GM21526 (cell line): ENCODE measurements at regions not wholly inside any gene's neighbourhood (a gene's known extent, or its start where the extent isn't known, plus 50 kb on each side); places are given as distances from the start of the nearest gene placed in this dataset.
"Not testable (repeated sequence)": the region's sequence is repeated elsewhere in the genome, so short reads cannot be mapped to it uniquely, and the experiment has no call there.

ENCODE experiments used
- ATAC-seq: cut with Tn5 transposase; IDR thresholded peaks from one replicate; pipeline ENCODE4 v1.9.1; 2021; ENCODE audit warnings: moderate library complexity; ENCODE audit not compliant: unreplicated experiment, low FRiP score

GRCh38 chr2:147440734-147441133 lies 404.1 kb upstream of the ACVR2A start:
- no peak for ATAC-seq

DNA sequence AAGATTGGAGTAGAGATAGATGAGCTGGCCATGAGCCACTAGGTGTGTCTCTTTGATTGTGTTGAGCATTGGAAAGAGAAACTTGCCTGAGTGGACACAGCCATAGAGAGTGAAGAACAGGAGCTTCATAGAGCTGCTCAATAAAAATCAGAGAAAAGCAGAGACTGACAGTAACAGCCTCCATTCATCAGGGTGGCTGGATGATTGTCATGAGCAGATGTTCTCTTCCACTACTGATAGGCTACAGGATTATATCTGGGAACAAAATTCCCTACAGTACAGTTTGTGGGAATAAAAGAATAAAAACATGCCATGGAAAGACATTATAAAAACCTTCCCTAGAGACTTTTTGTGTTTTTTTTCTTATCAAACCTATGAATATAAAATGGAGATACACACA lies 404.8 kb upstream of the ACVR2A start:
- no peak for ATAC-seq

DNA sequence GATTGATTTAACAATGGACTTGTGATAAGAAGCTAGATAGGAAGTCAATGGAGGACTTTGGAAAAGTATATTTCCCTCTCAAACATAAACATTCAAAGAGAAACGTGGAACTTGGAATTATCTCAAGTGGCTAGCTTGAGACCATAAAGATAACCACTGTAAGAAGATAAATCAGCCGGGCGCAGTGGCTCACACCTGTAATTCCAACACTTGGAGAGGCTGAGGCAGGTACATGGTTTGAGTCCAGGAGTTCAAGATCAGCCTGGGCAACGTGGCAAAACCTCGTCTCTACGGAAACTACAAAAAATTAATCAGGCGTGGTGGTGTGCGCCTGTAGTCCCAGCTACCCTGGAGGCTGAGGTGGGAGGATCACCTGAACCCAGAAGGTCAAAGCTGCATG lies 405.9 kb upstream of the ACVR2A start:
- no peak for ATAC-seq

DNA sequence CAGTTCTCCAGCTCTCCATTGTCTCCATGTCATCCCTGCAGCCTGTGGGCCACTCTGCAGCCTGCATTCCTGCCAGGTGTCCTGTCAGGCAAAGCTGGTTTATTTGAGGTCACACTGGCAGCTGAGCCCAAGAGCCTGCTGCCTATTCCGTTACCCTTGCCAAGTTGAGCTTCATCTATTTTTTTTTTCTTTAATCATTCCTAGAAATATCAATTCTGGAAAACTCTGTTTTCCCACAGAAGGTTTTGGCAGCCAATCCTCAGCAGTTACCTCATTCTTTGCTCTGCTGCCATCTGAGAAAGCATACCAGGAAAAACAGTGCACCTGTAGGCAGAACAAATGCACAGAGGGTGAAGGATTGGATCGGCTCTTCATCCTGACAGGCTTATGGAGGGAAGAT lies 411.0 kb upstream of the ACVR2A start:
- ATAC-seq, result no peak

GRCh38 chr2:147430408-147430807 lies 414.4 kb upstream of the ACVR2A start:
- ATAC-seq, result no peak

DNA sequence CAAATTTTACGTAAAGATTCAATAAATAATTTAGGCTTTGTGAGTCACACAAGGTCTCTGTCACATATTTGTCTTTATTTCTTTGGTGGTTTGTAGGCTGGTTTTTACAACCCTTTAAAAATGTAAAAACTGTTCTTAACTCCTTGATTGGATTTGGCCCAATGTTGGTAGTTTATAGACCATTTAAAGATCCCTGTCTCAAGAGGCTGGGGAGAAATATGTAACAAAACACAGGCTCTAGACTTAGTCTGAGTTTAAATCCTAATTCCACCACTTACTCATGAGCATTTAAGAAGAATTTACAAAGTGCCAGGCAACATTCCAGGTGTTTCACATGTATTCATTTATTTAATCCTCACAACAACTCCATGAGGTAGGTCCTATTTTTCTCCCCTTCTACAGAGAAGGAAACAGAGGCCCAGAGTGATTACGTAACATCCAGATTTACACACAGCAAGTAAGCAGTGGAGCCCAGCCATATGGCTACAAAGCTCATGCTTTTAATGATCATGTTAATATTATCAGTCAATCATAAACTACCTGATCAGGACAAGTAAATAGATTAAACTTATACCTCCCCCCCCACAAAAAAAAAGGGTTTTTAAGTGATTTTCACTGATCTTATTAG lies 416.6 kb upstream of the ACVR2A start:
- ATAC-seq, result no peak

- no peak for ATAC-seq
Observed at GRCh38 chr2:147425437-147426029, 419.3 kb upstream of the ACVR2A start.

GRCh38 chr2:147424766-147425165 lies 420.1 kb upstream of the ACVR2A start:
- no peak for ATAC-seq

DNA sequence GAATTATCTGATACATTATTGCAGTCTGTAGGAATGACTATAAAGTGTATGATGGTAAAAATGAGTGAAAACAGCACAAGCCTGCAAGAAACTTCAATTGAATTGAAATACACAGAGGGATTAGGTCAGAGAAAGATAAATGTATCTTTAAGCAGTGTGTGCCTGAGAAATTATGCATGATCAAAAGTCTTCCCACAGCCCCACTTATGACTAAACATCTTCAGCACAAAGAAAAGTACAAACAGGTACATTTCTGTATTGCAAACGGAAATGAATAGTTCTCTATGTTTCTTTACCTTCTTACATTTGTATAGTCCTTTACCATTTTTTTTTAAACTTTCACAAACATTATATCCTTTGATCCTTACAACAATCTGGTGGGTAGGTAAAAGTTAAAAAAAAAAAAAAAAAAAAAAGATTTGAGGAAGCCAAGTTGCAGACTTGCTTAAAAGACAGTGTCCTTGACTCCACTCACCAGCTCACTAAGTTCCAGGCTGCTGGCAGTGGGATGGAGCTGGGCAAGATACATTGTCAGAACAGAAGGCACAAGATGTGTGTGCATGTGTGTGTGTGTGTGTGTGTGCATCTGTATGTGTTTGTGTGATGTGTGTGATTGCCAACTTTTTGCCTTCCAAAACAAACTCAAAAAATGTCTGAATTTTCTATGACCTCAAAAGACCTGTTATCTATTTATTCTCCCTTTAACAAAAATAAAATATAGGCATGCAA lies 423.7 kb upstream of the ACVR2A start:
- ATAC-seq, result no peak

DNA sequence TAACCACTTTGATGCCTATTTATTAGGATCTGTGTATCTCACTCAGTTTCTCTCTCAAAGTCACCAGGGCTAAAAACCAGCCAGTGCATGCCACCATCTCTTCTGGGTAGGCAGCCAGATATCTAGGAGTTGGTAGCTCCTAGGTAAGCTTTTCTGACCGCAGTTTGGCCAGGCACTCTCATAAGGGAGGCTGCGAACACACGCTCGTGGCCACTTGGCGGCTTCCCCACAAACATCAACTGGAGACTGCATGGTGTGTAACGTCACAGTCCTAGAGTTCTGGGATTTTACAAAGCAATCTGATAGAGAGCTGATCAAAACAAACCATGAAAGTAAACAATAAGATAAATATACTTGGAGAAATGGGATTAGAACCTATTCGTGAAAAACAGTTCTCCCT lies 424.3 kb upstream of the ACVR2A start:
- no peak for ATAC-seq

GRCh38 chr2:147416099-147416498 lies 428.7 kb upstream of the ACVR2A start:
- ATAC-seq, result no peak

DNA sequence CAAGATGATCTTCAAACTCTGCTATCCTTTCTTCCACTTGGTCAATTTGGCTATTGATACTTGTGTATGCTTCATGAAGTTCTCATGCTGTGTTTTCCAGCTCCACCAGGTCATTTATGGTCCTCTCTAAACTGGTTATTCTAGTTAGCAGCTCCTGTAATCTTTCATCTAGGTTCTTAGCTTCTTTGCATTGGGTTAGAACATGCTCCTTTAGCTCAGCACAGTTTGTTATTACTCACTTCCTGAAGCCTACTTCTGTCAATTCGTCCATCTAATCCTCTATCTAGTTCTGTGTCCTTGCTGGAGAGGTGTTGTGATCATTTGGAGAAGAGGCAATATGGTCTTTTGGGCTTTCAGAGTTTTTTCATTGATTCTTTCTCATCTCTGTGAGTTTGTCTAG lies 430.2 kb upstream of the ACVR2A start:
- not testable (repeated sequence) for ATAC-seq

DNA sequence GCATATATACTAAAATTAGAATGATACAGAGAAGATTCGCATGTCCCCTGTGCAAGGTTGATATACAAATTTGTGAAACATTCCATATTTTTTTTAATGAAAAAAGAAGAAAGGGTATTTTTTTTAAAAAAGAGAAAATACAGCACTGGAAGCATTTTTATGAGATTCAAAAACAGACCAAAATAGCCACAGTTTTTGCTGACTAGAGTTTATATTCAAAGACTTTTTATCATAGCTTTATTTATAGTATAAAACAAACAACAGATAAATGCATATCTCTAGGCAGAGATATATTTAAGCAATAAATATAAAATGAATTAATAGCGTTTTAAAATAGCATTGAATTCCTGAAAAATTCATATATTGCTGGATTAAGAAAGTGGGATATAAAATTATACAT lies 436.5 kb upstream of the ACVR2A start:
- ATAC-seq, result no peak

GRCh38 chr2:147405651-147406050 lies 439.2 kb upstream of the ACVR2A start:
- no peak for ATAC-seq

DNA sequence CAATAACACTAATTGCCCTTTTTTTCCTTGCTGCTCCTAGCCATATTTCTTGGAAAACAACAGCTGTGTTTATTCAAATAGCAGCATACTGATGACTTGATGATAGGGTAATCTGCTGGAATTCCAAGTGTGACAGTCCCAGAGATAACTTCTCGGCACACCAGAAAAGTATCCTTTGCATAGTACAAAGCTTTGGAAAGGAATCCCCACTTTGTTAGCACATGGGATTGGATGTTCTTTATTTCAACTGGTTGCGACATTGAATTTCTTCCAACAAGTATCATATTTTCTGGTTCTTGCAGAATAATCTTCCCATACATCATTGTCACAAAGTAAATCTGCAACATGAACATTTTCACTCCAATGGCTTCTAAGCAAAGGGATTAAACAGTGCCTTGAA lies 445.8 kb upstream of the ACVR2A start:
- no peak for ATAC-seq

- ATAC-seq, result no peak
Observed at GRCh38 chr2:147398301-147398700, 446.5 kb upstream of the ACVR2A start.

DNA sequence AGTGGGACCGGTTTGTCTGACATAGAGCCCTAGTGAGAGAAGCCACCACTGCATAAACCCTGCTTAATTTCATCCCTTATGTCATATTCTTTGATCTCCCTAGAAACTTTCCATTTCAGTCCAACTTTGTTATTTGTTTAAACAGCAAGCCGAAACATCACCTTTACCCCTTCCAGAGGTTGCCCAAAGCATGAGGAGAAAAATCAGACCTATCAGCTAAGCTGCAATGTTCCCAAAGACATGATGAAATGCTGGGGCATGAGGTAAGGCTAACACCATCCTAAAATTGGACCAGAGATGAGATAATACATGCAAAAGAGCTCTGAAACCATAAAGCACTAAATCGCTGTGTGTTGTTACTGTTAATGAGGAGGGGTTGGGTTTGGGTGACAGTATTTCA lies 447.9 kb upstream of the ACVR2A start:
- no peak for ATAC-seq

DNA sequence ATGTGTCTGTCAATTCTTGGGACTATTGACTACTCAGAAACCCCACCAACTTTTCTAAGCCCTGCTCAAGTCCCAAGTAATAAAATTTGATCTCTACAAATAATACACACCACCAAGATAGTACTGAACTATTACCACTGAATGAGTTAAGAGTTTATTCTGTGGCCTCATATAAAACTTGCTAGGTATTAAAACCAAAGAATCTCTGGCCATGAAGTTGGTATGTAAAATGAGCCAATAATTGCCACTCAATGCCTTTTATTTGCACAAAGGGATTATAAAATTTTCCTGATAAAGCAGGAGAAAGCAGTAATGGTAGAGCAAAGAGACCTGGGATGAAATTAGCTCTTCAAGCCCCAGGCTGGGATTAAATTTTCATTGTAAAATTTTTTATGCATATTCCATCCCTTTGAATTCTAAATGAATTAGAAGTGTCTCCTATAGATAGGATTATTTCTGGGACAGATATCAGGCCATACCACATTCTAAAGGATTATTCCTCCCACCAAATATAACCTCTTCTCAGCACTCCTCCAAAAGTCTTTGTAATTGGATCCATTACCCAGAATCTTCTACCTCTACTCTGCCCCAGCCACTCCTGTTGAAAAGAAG lies 450.5 kb upstream of the ACVR2A start:
- ATAC-seq, result no peak

- no peak for ATAC-seq
Observed at GRCh38 chr2:147392180-147392579, 452.6 kb upstream of the ACVR2A start.

DNA sequence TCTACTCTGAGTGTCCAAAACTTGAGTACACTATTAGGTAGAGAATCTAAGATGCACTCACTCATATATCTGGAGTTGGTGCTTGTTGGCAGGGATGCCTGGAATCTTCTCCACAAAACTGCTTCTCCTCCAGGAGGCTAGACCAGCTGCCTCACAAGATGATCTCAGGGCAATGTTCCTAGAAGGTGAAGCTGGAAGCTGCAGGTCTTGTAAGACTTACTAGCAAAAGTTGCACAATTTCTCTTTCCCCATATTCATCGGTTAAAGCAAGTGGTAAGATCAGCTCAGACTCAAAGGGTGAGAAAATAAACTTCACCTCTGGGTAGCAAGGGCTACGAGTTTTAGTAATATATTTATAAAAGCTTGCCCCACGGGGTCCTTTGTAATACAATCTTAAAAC lies 454.4 kb upstream of the ACVR2A start:
- ATAC-seq, result no peak

- no peak for ATAC-seq
Observed at GRCh38 chr2:147389218-147389617, 455.6 kb upstream of the ACVR2A start.

- ATAC-seq, result no peak
Observed at GRCh38 chr2:147388217-147388616, 456.6 kb upstream of the ACVR2A start.
